Parathyroid adenoma (tissue), 2 donors: ENCODE measurements at regions not wholly inside any gene's neighbourhood (a gene's known extent, or its start where the extent isn't known, plus 50 kb on each side); places are given as distances from the start of the nearest gene placed in this dataset.

Source experiments
- H2AFZ ChIP-seq: fragments of 300-600 bp; sonication (generic); one replicate; pipeline ENCODE4 v1.7.0; 2017; ENCODE audit warnings: antibody characterized with exemption, mild to moderate bottlenecking
- H3K27ac ChIP-seq: fragments of 300-600 bp; sonication (generic); one replicate; pipeline ENCODE4 v1.7.0; 2017
- H3K27me3 ChIP-seq: fragments of 300-600 bp; sonication (generic); one replicate; pipeline ENCODE4 v1.7.0; 2017; ENCODE audit warnings: low read length; ENCODE audit not compliant: control insufficient read depth, insufficient read depth
- H3K36me3 ChIP-seq: fragments of 300-600 bp; sonication (generic); one replicate; pipeline ENCODE4 v1.7.0; 2017; ENCODE audit warnings: low read length; ENCODE audit not compliant: control insufficient read depth, insufficient read depth
- H3K4me1 ChIP-seq: fragments of 300-600 bp; sonication (generic); one replicate; pipeline ENCODE4 v1.7.0; 2017; ENCODE audit warnings: control low read depth
- H3K4me2 ChIP-seq: fragments of 300-600 bp; sonication (generic); one replicate; pipeline ENCODE4 v1.7.0; 2017; ENCODE audit warnings: low read length
- H3K4me3 ChIP-seq: fragments of 300-600 bp; sonication (generic); one replicate; pipeline ENCODE4 v1.7.0; 2017; ENCODE audit warnings: low read depth, low read length
- H3K79me2 ChIP-seq: fragments of 300-600 bp; sonication (generic); one replicate; pipeline ENCODE4 v1.7.0; 2017; ENCODE audit warnings: control low read depth
- H3K9ac ChIP-seq: fragments of 300-600 bp; sonication (generic); one replicate; pipeline ENCODE4 v1.7.0; 2017; ENCODE audit warnings: mild to moderate bottlenecking
- H3K9me3 ChIP-seq: fragments of 300-600 bp; sonication (generic); one replicate; pipeline ENCODE4 v1.7.0; 2017; ENCODE audit warnings: low read length; ENCODE audit not compliant: control insufficient read depth
- TF ChIP-seq, protein P1 (sequence below): fragments of 300-600 bp; sonication (generic); IDR thresholded peaks from one replicate; pipeline ENCODE4 v1.7.0; 2017; ENCODE audit warnings: antibody characterized with exemption, mild to moderate bottlenecking
- donor health status: primary hyperparathyroidism.

DNA sequence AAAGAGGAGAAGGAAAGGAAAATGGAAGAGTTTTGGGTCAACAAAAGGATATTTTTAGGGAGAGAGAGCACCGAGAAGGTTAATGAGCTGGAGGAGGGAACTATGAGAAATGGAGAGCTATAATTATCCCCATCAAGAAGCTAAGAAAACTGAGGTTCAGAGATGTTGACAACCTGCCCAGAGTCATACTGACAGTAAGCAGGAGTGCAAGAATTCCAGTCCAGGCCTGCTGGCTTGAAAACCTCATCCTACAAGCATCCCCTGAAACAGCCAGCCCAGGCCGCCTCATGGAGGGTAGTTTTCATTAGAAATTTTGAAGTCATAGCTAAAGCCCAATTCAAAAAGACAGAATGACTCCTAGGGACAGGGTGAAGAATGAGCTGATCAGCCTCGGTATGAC lies 172.1 kb upstream of the LRFN2 start:
- Histone ChIP-seq H3K27ac (no peak overlapping the region), H3K4me2 (no peak overlapping the region), H3K27me3 (no peaks in the 10 kb centered on the region), H3K9me3 (no peaks in the 10 kb centered on the region), H3K4me1 (no peaks in the 10 kb centered on the region), H3K36me3 (no peaks in the 10 kb centered on the region), H3K79me2 (no peaks in the 10 kb centered on the region), H3K9ac (no peak overlapping the region), H3K4me3 (no peak overlapping the region), H2AFZ (no peak overlapping the region)
- TF ChIP-seq, protein P1, sequence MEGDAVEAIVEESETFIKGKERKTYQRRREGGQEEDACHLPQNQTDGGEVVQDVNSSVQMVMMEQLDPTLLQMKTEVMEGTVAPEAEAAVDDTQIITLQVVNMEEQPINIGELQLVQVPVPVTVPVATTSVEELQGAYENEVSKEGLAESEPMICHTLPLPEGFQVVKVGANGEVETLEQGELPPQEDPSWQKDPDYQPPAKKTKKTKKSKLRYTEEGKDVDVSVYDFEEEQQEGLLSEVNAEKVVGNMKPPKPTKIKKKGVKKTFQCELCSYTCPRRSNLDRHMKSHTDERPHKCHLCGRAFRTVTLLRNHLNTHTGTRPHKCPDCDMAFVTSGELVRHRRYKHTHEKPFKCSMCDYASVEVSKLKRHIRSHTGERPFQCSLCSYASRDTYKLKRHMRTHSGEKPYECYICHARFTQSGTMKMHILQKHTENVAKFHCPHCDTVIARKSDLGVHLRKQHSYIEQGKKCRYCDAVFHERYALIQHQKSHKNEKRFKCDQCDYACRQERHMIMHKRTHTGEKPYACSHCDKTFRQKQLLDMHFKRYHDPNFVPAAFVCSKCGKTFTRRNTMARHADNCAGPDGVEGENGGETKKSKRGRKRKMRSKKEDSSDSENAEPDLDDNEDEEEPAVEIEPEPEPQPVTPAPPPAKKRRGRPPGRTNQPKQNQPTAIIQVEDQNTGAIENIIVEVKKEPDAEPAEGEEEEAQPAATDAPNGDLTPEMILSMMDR: no peak

DNA sequence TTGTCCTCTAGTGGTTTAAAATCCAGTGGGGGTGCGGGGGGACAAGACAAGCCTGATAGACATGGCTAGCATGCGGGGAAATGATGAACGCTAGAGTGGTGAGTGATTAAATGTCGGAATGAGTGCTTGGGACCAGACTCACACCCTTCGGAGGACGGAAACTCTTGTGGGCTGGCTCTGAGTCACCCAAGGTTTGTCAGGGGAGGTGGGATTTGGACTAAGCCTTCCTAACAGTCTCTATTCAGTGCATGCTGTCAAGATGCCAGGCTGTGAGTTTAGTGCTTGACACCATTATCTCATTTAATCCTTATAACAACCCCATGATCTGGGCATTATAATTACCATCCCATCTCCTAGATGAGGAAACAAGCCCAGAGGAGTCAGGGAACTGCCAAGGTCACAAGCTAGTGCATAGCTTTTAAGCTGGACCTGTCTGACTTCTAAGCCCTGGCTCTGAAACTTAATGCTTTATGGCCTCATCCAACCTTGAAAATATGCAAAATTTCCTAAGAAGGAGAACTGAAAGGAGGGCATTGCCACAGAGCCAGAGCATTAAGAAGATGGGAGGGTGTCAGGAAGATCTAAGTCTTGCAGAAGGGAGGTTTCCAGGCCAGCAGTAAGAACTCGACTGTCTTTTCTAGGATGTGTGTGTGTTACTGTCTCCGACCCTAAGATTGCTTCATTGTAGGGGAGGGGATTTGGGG lies 168.7 kb upstream of the LRFN2 start:
- TF ChIP-seq, protein P1: no peak
- no peaks in the 10 kb centered on the region for H3K27me3 ChIP-seq
- H2AFZ ChIP-seq: no peak overlapping the region
- H3K27ac ChIP-seq: no peak overlapping the region
- no peak overlapping the region for H3K9ac ChIP-seq
- H3K4me3 ChIP-seq: no peak overlapping the region
- H3K36me3 ChIP-seq: no peaks in the 10 kb centered on the region
- H3K4me2 ChIP-seq: no peak overlapping the region
- H3K9me3 ChIP-seq: no peaks in the 10 kb centered on the region
- no peaks in the 10 kb centered on the region for H3K4me1 ChIP-seq
- H3K79me2 ChIP-seq: no peaks in the 10 kb centered on the region

DNA sequence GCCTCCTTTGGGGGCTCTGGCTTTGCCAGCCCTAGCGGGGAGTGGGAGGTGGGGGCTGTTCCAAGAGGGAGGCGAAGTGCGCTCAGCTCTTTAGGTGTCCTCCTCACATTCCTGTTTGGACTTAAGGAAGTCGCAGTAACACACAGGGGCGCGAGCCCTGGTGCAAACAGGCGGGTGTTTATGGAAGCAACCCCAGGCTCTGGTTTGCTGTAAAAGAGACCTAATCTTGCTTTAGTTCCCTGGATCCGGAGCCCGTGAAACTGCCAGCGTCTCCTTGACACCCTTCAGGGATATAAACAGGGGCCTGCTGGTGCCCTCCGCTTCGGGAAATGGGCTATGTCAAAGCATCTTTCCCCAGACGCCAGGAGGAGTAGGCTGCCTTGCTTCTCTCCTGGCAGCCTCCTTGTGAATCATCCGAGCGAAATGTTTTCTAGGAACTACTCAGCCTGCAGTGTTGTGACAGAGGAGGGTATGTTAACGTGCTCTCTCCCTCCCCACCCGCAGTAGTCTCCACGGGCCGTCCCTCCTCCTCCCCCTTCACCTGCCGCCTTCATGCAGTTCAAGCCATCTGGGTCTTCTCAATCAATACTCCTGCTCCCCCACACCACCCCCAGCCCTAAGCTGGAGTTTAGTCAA lies 168.0 kb upstream of the LRFN2 start:
- H3K9ac ChIP-seq: no peak overlapping the region
- H3K27ac ChIP-seq: no peak overlapping the region
- no peaks in the 10 kb centered on the region for H3K27me3 ChIP-seq
- no peak overlapping the region for H3K4me3 ChIP-seq
- H3K36me3 ChIP-seq: no peaks in the 10 kb centered on the region
- no peaks in the 10 kb centered on the region for H3K4me1 ChIP-seq
- TF ChIP-seq, protein P1: no peak
- no peaks in the 10 kb centered on the region for H3K79me2 ChIP-seq
- H3K9me3 ChIP-seq: no peaks in the 10 kb centered on the region
- peak overlapping the region; percentile 5 for H2AFZ ChIP-seq
- no peak overlapping the region for H3K4me2 ChIP-seq

DNA sequence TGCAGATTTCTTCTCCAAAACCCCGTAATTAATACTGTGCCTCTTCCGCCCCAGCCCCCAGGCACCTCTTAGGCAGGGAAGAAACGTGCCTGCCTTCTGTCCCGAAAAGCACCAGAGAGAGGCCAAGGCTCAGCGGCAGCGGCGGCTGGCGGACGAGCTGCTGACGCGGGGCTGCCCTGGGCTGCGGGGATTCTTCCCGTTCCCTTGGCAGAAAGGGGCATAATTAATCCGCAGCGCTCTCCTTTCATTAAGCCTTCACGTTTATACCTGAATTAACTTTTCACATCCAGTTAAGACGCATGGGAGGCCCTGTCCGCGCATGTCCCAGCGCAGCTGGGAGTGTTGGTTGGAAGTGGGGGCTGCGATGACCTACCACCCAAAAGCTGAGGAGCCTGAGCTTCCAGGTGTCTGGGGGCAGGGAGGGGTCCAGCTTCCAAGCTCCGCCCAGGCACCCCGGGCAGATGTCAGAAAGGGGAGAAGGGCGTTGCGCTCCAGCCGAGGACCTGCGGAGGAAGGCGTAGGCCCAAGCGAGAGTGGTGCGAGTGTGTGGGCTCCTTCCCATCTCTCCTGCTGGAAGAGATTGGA lies 167.4 kb upstream of the LRFN2 start:
- Histone ChIP-seq H3K4me1 (no peaks in the 10 kb centered on the region), H3K79me2 (no peaks in the 10 kb centered on the region), H3K9ac (no peak overlapping the region), H3K4me3 (no peak overlapping the region), H3K9me3 (no peaks in the 10 kb centered on the region), H3K27me3 (no peaks in the 10 kb centered on the region), H2AFZ (peak overlapping the region; percentile 5), H3K36me3 (no peaks in the 10 kb centered on the region), H3K27ac (no peak overlapping the region), H3K4me2 (no peak overlapping the region)
- TF ChIP-seq, protein P1: no peak
